ENCODE measurements at regions not wholly inside any gene's neighbourhood (a gene's known extent, or its start where the extent isn't known, plus 50 kb on each side); places are given as distances from the start of the nearest gene placed in this dataset.
A peak's percentile ranks its signal among the peaks of the same experiment; 100 is the strongest.

DNA sequence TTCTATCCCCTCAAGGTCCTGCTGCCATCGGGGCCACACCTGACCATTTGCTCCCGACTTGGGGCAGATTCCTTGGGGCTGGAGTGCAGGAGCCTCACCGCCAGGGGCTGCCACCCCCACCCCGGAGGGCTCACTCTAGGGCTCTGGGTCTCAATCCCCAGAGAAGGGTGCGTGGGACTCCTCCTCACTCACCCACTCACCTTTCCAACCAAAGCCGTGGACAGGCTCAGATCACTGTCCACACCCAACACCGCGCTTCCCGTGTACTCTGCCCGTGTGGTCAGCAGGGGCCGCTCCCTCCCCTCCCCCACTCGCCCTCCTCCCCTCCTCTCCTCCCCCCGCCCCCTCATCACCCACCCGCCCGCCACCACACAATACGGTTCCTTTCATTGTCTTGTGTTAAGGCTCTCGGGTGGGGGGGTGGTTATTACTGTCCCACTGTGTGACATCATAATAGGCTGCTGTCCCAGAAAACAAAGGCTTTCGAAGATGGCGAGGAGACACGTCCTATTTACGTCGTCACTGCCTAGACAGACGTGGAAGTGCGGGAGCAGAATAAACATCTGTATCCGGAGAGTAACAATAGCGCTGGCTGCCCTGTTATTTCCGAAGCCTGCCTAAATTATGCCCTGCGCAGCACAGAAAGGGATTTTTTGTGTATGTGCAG is 85.8 kb downstream of the YTHDF1 start:
- DNase-seq (ENCODE audit: extremely low read depth in 1 of 4, low spot score in 3 of 4) (no peak), FAIRE-seq (no peak), ATAC-seq (no peak)
- H3K4me2 ChIP-seq (ENCODE audit: insufficient read depth, low read length): no peak overlapping the region
- H4K20me1 ChIP-seq (replicated peaks; ENCODE audit: control insufficient read depth, insufficient read depth, low read length): no peaks in the 10 kb centered on the region; the same call in 1 of the 2 replicates
- H3K27ac ChIP-seq (ENCODE audit: extremely low read depth, low read depth, low read length): no peak overlapping the region
- POLR2A ChIA-PET: no interaction called here
- peaks cover 0 to 10% of the 10 kb centered on the region in 2 experiments; a peak in 1 of 5 replicates for H3K4me1 ChIP-seq (replicated peaks in 1 of 2; ENCODE audit: control insufficient read depth in 2 of 2, insufficient read depth in 2 of 2, low read length in 2 of 2)
- intact Hi-C loops (cut with micrococcal nuclease): no loop called here
- peaks cover 43 to 74% of the 10 kb centered on the region in 2 experiments for H3K27me3 ChIP-seq (ENCODE audit: control insufficient read depth in 2 of 2, insufficient read depth in 2 of 2, low read length in 2 of 2)
- no peak overlapping the region for H2AFZ ChIP-seq (ENCODE audit: low read depth, low read length)
- H3K79me2 ChIP-seq (ENCODE audit: control insufficient read depth, insufficient read depth, low read length): no peaks in the 10 kb centered on the region
- no peaks in the 10 kb centered on the region for H3K36me3 ChIP-seq (ENCODE audit: control insufficient read depth, insufficient read depth, low read length)
- H3K9ac ChIP-seq (ENCODE audit: insufficient read depth in 1 of 2, low read depth in 2 of 2, low read length in 2 of 2): no peak overlapping the region
- WGBS (ENCODE audit: insufficient coverage, low coverage, missing lambda C conversion rate): 5% methylated on average over 20 of the region's 28 CpGs
- no peaks in the 10 kb centered on the region for H3K9me1 ChIP-seq (ENCODE audit: control insufficient read depth, insufficient read depth, low read length)
- no peak overlapping the region for H3K4me3 ChIP-seq
- no peaks in the 10 kb centered on the region for H3K9me3 ChIP-seq (replicated peaks; ENCODE audit: control insufficient read depth, insufficient read depth, low read depth, low read length)
- TF ChIP-seq SP2 (IDR thresholded peaks at IDR 0.05; ENCODE audit: extremely low read depth, low read depth, low read length, poor library complexity, severe bottlenecking): no peak
- TF ChIP-seq, protein P1, sequence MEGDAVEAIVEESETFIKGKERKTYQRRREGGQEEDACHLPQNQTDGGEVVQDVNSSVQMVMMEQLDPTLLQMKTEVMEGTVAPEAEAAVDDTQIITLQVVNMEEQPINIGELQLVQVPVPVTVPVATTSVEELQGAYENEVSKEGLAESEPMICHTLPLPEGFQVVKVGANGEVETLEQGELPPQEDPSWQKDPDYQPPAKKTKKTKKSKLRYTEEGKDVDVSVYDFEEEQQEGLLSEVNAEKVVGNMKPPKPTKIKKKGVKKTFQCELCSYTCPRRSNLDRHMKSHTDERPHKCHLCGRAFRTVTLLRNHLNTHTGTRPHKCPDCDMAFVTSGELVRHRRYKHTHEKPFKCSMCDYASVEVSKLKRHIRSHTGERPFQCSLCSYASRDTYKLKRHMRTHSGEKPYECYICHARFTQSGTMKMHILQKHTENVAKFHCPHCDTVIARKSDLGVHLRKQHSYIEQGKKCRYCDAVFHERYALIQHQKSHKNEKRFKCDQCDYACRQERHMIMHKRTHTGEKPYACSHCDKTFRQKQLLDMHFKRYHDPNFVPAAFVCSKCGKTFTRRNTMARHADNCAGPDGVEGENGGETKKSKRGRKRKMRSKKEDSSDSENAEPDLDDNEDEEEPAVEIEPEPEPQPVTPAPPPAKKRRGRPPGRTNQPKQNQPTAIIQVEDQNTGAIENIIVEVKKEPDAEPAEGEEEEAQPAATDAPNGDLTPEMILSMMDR (IDR thresholded peaks at IDR 0.05 in 2 of 3, conservative IDR thresholded peaks at IDR 0.05 in 1 of 3; ENCODE audit: insufficient read depth in 2 of 3, low read depth in 1 of 3, low read length in 3 of 3): peak in 1 of 3 experiments; percentile 23; a peak in 1 of 6 replicates
- TF ChIP-seq ETV1 (tag; conservative IDR thresholded peaks at IDR 0.05; ENCODE audit: low read depth): no peak
- no TSS peak for BruUV-seq (replicated peaks)
- CTCF ChIA-PET (ENCODE audit: low intra/inter-chr PET ratio): no interaction called here
- in situ Hi-C loops (cut with MboI): no loop called here

Data from K562 (cell line).